Liver (tissue), 8 donors: ENCODE measurements at regions not wholly inside any gene's neighbourhood (a gene's known extent, or its start where the extent isn't known, plus 50 kb on each side); places are given as distances from the start of the nearest gene placed in this dataset.

ENCODE experiments used
- DNase-seq: peaks from one replicate; pipeline ENCODE4 v3.0.0-alpha.2; 2017; ENCODE audit warnings: low spot score
- H3K27ac ChIP-seq, 2 donors: one replicate each; pipeline ENCODE4 v1.7.0; 2013; ENCODE audit warnings: inconsistent platforms in 2 of 2, low read length in 2 of 2, control low read depth in 1 of 2, low read depth in 1 of 2, mild to moderate bottlenecking in 1 of 2
- H3K27me3 ChIP-seq, 4 donors: one replicate each; pipeline versions ENCODE4 v1.6.1 to v1.7.0; 2013; ENCODE audit warnings: low read length in 3 of 4, inconsistent platforms in 1 of 4, mild to moderate bottlenecking in 1 of 4, moderate library complexity in 1 of 4; ENCODE audit not compliant: control insufficient read depth in 4 of 4, insufficient read depth in 4 of 4
- H3K36me3 ChIP-seq, 4 donors: one replicate each; pipeline versions ENCODE4 v1.6.1 to v1.7.0; 2013; ENCODE audit warnings: low read length in 3 of 4, mild to moderate bottlenecking in 3 of 4, low read depth in 1 of 4, moderate library complexity in 1 of 4; ENCODE audit not compliant: control insufficient read depth in 4 of 4, insufficient read depth in 3 of 4
- H3K4me1 ChIP-seq, 4 donors: one replicate each; pipeline versions ENCODE4 v1.6.1 to v1.7.0; 2013; ENCODE audit warnings: low read length in 3 of 4, mild to moderate bottlenecking in 3 of 4, moderate library complexity in 1 of 4; ENCODE audit not compliant: control insufficient read depth in 4 of 4, insufficient read depth in 4 of 4
- H3K4me3 ChIP-seq, 3 donors: one replicate each; pipeline versions ENCODE4 v1.6.1 to v1.7.0; 2013; ENCODE audit warnings: low read length in 3 of 3, control low read depth in 1 of 3, low read depth in 1 of 3, mild to moderate bottlenecking in 1 of 3
- H3K9ac ChIP-seq, 2 donors: one replicate each; pipeline ENCODE4 v1.7.0; 2013; ENCODE audit warnings: low read length in 2 of 2, mild to moderate bottlenecking in 2 of 2, moderate library complexity in 2 of 2, control low read depth in 1 of 2, low read depth in 1 of 2
- H3K9me3 ChIP-seq, 4 donors: one replicate each; pipeline versions ENCODE4 v1.6.1 to v1.7.0; 2013; ENCODE audit warnings: low read length in 3 of 4; ENCODE audit not compliant: control insufficient read depth in 4 of 4
- EGR1 ChIP-seq, 2 donors: IDR thresholded peaks; 2 replicates each; pipeline ENCODE4 v1.6.1; 2016 to 2018; ENCODE audit warnings: antibody characterized with exemption in 2 of 2, low read depth in 2 of 2
- FOXA1 ChIP-seq: IDR thresholded peaks from 2 replicates; pipeline ENCODE4 v1.6.1; 2016; ENCODE audit warnings: antibody characterized with exemption
- FOXA2 ChIP-seq: IDR thresholded peaks from 2 replicates; pipeline ENCODE4 v1.6.1; 2016; ENCODE audit warnings: antibody characterized with exemption
- GABPA ChIP-seq, 2 donors: IDR thresholded peaks in 1 of 2; conservative IDR thresholded peaks in 1 of 2; 2 replicates each; pipeline ENCODE4 v1.6.1; 2016; ENCODE audit warnings: antibody characterized with exemption in 2 of 2, mild to moderate bottlenecking in 1 of 2, moderate library complexity in 1 of 2
- HNF4A ChIP-seq, 2 donors: conservative IDR thresholded peaks; 2 replicates each; pipeline ENCODE4 v1.6.1; 2016; ENCODE audit warnings: antibody characterized with exemption in 2 of 2, mild to moderate bottlenecking in 2 of 2
- HNF4G ChIP-seq: IDR thresholded peaks from 2 replicates; pipeline ENCODE4 v1.6.1; 2016; ENCODE audit warnings: antibody characterized with exemption
- JUND ChIP-seq, 2 donors: IDR thresholded peaks; 2 replicates each; pipeline ENCODE4 v1.6.1; 2016; ENCODE audit warnings: antibody characterized with exemption in 2 of 2
- NR2F2 ChIP-seq: IDR thresholded peaks from 2 replicates; pipeline ENCODE4 v1.6.1; 2016; ENCODE audit warnings: antibody characterized with exemption
- RAD21 ChIP-seq, 2 donors: IDR thresholded peaks; 2 replicates each; pipeline ENCODE4 v1.6.1; 2016; ENCODE audit warnings: antibody characterized with exemption in 2 of 2, mild to moderate bottlenecking in 2 of 2
- RXRA ChIP-seq, 2 donors: IDR thresholded peaks; 2 replicates each; pipeline ENCODE4 v1.6.1; 2017 to 2018; ENCODE audit warnings: antibody characterized with exemption in 2 of 2, mild to moderate bottlenecking in 1 of 2
- SP1 ChIP-seq: IDR thresholded peaks from 2 replicates; pipeline ENCODE4 v1.6.1; 2018; ENCODE audit warnings: antibody characterized with exemption, mild to moderate bottlenecking
- TAF1 ChIP-seq: conservative IDR thresholded peaks from 2 replicates; pipeline ENCODE4 v1.6.1; 2016; ENCODE audit warnings: antibody characterized with exemption, mild to moderate bottlenecking
- YY1 ChIP-seq: IDR thresholded peaks from 2 replicates; pipeline ENCODE4 v1.6.1; 2016; ENCODE audit warnings: antibody characterized with exemption, mild to moderate bottlenecking
- WGBS: extraction: QIAGEN DNeasy Blood & Tissue Kit; methylation state at CpG from one replicate; pipeline ENCODE4 v1.1.7; 2013; 5-methylcytosine and 5-hydroxymethylcytosine counted together
- TF ChIP-seq, protein P1 (sequence below): IDR thresholded peaks from 2 replicates; pipeline ENCODE4 v1.6.1; 2016; ENCODE audit warnings: antibody characterized with exemption
- TF ChIP-seq, protein P2 (sequence below): IDR thresholded peaks from 2 replicates; pipeline ENCODE4 v1.6.1; 2016; ENCODE audit warnings: antibody characterized with exemption
- TF ChIP-seq, protein P3 (sequence below): IDR thresholded peaks from 2 replicates; pipeline ENCODE4 v1.6.1; 2016; ENCODE audit warnings: antibody characterized with exemption
- TF ChIP-seq, protein P4 (sequence below): fragments of 150-350 bp; IDR thresholded peaks from 2 replicates; pipeline ENCODE4 v1.5.1; 2017; ENCODE audit warnings: improper control_type of control experiment, low read depth, low read length; ENCODE audit not compliant: missing input control
- TF ChIP-seq, protein P5 (sequence below): IDR thresholded peaks from 2 replicates; pipeline ENCODE4 v1.6.1; 2016; ENCODE audit warnings: antibody characterized with exemption, mild to moderate bottlenecking
- donor health status: healthy.
- donor health status: healthy.
- donor health status: healthy.
- donor health status: healthy.
- donor health status: healthy.

DNA sequence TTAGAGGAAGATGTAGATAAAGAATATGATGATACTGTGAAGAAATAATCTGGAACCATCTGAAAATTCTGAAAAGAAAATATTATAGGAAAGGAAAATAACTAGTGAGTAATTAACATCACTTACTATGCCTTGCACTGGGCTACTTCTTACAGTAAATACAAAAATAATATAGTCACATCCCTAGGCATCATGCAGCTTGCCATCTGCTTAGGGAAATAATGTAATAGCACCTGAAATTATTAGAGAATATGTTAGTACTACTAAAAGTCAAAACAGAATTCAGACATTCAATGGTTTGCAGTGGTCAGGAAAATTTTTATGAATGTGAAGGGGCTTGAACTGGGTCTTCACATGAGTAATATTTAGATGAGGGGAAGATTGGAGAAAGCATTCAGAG is 272.2 kb upstream of the EMCN start:
- no peak for DNase-seq
- no peak overlapping the region for H3K9ac ChIP-seq
- H3K27me3 ChIP-seq, result no peaks in the 10 kb centered on the region
- H3K36me3 ChIP-seq, result no peaks in the 10 kb centered on the region
- TF ChIP-seq HNF4A (conservative IDR thresholded peaks at IDR 0.05) (no peak), SP1 (no peak), FOXA2 (no peak), TAF1 (no peak), FOXA1 (no peak), EGR1 (IDR thresholded peaks at IDR 0.05; ENCODE audit: low read depth in 2 of 2) (no peak), RAD21 (IDR thresholded peaks at IDR 0.05) (no peak), HNF4G (no peak), GABPA (IDR thresholded peaks at IDR 0.05 in 1 of 2, conservative IDR thresholded peaks at IDR 0.05 in 1 of 2) (no peak), JUND (IDR thresholded peaks at IDR 0.05) (no peak), YY1 (no peak)
- TF ChIP-seq, protein P1, sequence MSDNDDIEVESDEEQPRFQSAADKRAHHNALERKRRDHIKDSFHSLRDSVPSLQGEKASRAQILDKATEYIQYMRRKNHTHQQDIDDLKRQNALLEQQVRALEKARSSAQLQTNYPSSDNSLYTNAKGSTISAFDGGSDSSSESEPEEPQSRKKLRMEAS, result no peak
- TF ChIP-seq, protein P2, sequence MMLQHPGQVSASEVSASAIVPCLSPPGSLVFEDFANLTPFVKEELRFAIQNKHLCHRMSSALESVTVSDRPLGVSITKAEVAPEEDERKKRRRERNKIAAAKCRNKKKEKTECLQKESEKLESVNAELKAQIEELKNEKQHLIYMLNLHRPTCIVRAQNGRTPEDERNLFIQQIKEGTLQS, result no peak
- TF ChIP-seq, protein P3, sequence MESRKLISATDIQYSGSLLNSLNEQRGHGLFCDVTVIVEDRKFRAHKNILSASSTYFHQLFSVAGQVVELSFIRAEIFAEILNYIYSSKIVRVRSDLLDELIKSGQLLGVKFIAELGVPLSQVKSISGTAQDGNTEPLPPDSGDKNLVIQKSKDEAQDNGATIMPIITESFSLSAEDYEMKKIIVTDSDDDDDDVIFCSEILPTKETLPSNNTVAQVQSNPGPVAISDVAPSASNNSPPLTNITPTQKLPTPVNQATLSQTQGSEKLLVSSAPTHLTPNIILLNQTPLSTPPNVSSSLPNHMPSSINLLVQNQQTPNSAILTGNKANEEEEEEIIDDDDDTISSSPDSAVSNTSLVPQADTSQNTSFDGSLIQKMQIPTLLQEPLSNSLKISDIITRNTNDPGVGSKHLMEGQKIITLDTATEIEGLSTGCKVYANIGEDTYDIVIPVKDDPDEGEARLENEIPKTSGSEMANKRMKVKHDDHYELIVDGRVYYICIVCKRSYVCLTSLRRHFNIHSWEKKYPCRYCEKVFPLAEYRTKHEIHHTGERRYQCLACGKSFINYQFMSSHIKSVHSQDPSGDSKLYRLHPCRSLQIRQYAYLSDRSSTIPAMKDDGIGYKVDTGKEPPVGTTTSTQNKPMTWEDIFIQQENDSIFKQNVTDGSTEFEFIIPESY, result no peak
- TF ChIP-seq, protein P4, sequence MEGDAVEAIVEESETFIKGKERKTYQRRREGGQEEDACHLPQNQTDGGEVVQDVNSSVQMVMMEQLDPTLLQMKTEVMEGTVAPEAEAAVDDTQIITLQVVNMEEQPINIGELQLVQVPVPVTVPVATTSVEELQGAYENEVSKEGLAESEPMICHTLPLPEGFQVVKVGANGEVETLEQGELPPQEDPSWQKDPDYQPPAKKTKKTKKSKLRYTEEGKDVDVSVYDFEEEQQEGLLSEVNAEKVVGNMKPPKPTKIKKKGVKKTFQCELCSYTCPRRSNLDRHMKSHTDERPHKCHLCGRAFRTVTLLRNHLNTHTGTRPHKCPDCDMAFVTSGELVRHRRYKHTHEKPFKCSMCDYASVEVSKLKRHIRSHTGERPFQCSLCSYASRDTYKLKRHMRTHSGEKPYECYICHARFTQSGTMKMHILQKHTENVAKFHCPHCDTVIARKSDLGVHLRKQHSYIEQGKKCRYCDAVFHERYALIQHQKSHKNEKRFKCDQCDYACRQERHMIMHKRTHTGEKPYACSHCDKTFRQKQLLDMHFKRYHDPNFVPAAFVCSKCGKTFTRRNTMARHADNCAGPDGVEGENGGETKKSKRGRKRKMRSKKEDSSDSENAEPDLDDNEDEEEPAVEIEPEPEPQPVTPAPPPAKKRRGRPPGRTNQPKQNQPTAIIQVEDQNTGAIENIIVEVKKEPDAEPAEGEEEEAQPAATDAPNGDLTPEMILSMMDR, result no peak
- TF ChIP-seq, protein P5, sequence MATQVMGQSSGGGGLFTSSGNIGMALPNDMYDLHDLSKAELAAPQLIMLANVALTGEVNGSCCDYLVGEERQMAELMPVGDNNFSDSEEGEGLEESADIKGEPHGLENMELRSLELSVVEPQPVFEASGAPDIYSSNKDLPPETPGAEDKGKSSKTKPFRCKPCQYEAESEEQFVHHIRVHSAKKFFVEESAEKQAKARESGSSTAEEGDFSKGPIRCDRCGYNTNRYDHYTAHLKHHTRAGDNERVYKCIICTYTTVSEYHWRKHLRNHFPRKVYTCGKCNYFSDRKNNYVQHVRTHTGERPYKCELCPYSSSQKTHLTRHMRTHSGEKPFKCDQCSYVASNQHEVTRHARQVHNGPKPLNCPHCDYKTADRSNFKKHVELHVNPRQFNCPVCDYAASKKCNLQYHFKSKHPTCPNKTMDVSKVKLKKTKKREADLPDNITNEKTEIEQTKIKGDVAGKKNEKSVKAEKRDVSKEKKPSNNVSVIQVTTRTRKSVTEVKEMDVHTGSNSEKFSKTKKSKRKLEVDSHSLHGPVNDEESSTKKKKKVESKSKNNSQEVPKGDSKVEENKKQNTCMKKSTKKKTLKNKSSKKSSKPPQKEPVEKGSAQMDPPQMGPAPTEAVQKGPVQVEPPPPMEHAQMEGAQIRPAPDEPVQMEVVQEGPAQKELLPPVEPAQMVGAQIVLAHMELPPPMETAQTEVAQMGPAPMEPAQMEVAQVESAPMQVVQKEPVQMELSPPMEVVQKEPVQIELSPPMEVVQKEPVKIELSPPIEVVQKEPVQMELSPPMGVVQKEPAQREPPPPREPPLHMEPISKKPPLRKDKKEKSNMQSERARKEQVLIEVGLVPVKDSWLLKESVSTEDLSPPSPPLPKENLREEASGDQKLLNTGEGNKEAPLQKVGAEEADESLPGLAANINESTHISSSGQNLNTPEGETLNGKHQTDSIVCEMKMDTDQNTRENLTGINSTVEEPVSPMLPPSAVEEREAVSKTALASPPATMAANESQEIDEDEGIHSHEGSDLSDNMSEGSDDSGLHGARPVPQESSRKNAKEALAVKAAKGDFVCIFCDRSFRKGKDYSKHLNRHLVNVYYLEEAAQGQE, result no peak
- no peaks in the 10 kb centered on the region for H3K9me3 ChIP-seq
- H3K4me3 ChIP-seq, result no peak overlapping the region
- no peak overlapping the region for H3K27ac ChIP-seq
- peaks cover 0 to 2% (median 0%) of the 10 kb centered on the region in 4 donors for H3K4me1 ChIP-seq

DNA sequence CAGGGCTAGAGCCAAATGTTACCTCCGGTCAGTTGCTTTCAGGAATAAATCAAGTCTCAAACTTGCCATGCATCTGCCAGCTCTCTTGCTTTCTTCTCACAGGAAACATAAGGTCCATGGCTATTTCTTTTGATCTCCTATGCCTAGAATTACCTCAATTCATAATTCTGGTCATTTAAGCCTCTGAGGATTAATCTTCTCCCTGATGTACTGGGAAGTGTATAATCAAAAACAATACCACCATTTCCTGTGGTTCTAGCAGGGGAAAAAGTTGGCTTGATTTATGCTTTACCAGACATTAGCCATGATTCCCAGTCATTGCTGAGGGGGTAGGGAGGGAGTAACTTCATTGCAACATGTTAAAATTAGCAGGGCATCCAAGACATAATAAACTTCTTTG is 268.7 kb upstream of the EMCN start:
- Histone ChIP-seq H3K36me3 (no peaks in the 10 kb centered on the region), H3K4me3 (no peak overlapping the region), H3K9me3 (no peaks in the 10 kb centered on the region), H3K27me3 (no peaks in the 10 kb centered on the region), H3K9ac (no peak overlapping the region), H3K4me1 (peaks cover 0 to 2% (median 0%) of the 10 kb centered on the region in 4 donors), H3K27ac (no peak overlapping the region)
- WGBS, result 88% methylated on average over 1 of the region's 1 CpG
- DNase-seq, result no peak
- no peak for TF ChIP-seq RXRA (IDR thresholded peaks at IDR 0.05)
- no peak for TF ChIP-seq FOXA1
- no peak for TF ChIP-seq FOXA2
- TF ChIP-seq TAF1, result no peak
- no peak for TF ChIP-seq HNF4A (conservative IDR thresholded peaks at IDR 0.05)
- TF ChIP-seq JUND (IDR thresholded peaks at IDR 0.05), result no peak
- TF ChIP-seq SP1, result no peak
- TF ChIP-seq, protein P1, result no peak
- no peak for TF ChIP-seq NR2F2
- TF ChIP-seq RAD21 (IDR thresholded peaks at IDR 0.05), result no peak
- TF ChIP-seq, protein P5, result no peak
- no peak for TF ChIP-seq EGR1 (IDR thresholded peaks at IDR 0.05; ENCODE audit: low read depth in 2 of 2)
- TF ChIP-seq, protein P2, result no peak
